ENCODE measurements at regions not wholly inside any gene's neighbourhood (a gene's known extent, or its start where the extent isn't known, plus 50 kb on each side); places are given as distances from the start of the nearest gene placed in this dataset.

DNA sequence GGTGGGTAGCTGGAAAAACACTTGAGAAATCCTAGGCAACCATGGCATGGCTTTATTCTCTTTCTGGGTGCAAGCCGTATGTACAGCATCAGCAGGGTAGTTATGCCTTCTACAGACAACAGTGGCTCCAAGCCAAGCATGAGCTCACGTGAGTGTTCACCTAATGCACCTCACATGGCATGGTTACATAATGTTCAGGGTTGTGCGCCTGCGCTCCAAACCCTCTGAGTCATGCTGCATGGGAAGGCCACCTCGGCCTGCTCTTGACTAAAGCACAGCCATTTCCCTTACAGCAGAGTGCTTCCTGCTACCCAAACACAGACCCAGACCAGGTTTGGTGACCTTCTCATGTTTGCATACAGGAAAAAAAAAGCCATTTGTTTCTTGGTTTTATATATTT, 96.2 kb downstream of the VIP start:
- WGBS (ENCODE audit: insufficient coverage) = 94% methylated on average over 5 of the region's 5 CpGs
- Mint-ChIP-seq H3K27me3 (peaks cover 2% of the 10 kb centered on the region), H3K4me3 (no peak overlapping the region), H3K4me1 (no peaks in the 10 kb centered on the region), H3K27ac (no peak overlapping the region), H3K9me3 (ENCODE audit: insufficient read depth) (peaks cover 3% of the 10 kb centered on the region)
- Histone ChIP-seq H3K9ac (ENCODE audit: low read length) (no peak overlapping the region), H3K4me1 (ENCODE audit: control insufficient read depth in 2 of 2, insufficient read depth in 2 of 2, low read length in 2 of 2) (no peaks in the 10 kb centered on the region), H3K4me3 (ENCODE audit: control extremely low read depth in 1 of 5, extremely low read depth in 1 of 5, insufficient read depth in 1 of 5, low read depth in 2 of 5, low read length in 4 of 5) (no peak overlapping the region), H4K20me1 (ENCODE audit: control insufficient read depth, insufficient read depth, low read length, poor library complexity, severe bottlenecking) (no peaks in the 10 kb centered on the region), H3K27ac (ENCODE audit: low read length in 2 of 2) (no peak overlapping the region), H3K9me3 (ENCODE audit: control extremely low read depth in 1 of 3, control insufficient read depth in 2 of 3, insufficient read depth in 1 of 3, low read length in 2 of 3) (peaks cover 0 to 5% (median 3%) of the 10 kb centered on the region in 3 donors), H3K36me3 (replicated peaks in 1 of 2; ENCODE audit: control extremely low read depth in 1 of 2, control insufficient read depth in 1 of 2, extremely low read depth in 1 of 2, insufficient read depth in 2 of 2, low read length in 1 of 2) (no peaks in the 10 kb centered on the region), H3K79me2 (ENCODE audit: control insufficient read depth, insufficient read depth, low read length) (no peaks in the 10 kb centered on the region), H3K4me2 (replicated peaks; ENCODE audit: low read depth, low read length, poor library complexity, severe bottlenecking) (no peak overlapping the region), H3K27me3 (replicated peaks in 1 of 4; ENCODE audit: control extremely low read depth in 1 of 4, control insufficient read depth in 3 of 4, insufficient read depth in 4 of 4, low read length in 3 of 4) (no peaks in the 10 kb centered on the region), H2AFZ (ENCODE audit: insufficient read depth, low read depth, low read length, poor library complexity, severe bottlenecking) (no peak overlapping the region)
- TF ChIP-seq, protein P1, sequence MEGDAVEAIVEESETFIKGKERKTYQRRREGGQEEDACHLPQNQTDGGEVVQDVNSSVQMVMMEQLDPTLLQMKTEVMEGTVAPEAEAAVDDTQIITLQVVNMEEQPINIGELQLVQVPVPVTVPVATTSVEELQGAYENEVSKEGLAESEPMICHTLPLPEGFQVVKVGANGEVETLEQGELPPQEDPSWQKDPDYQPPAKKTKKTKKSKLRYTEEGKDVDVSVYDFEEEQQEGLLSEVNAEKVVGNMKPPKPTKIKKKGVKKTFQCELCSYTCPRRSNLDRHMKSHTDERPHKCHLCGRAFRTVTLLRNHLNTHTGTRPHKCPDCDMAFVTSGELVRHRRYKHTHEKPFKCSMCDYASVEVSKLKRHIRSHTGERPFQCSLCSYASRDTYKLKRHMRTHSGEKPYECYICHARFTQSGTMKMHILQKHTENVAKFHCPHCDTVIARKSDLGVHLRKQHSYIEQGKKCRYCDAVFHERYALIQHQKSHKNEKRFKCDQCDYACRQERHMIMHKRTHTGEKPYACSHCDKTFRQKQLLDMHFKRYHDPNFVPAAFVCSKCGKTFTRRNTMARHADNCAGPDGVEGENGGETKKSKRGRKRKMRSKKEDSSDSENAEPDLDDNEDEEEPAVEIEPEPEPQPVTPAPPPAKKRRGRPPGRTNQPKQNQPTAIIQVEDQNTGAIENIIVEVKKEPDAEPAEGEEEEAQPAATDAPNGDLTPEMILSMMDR (IDR thresholded peaks at IDR 0.05) = no peak
- no peak for TF ChIP-seq EZH2 (IDR thresholded peaks at IDR 0.05; ENCODE audit: borderline replicate concordance, insufficient read depth, low read depth, low read length, poor library complexity, severe bottlenecking)
- POLR2A ChIA-PET = no interaction called here
- intact Hi-C loops (cut with micrococcal nuclease) = no loop called here
- CTCF ChIA-PET = no interaction called here
- ATAC-seq (ENCODE audit: low read depth) (no peak), DNase-seq (no peak)

DNA sequence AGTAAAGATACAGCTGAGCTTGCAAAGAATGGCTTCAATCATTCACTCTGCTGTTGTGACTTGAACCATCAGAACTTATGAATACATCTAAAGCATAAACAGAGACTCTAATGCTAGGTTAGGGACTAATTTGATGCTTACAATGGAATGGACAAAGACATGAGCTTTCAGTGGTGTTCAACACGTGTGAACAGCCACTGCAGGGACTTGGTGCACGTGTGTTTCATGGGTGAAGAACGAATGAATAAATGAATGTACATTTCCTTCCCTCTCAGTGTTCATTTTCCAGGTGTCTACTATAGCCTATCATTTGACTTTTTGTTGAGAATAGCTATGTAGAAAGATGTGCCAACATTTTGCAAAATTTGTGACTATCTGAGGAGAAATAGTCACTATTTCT, 98.3 kb downstream of the VIP start:
- ATAC-seq (ENCODE audit: low read depth) (no peak), DNase-seq (no peak)
- no peak overlapping the region for H3K4me2 ChIP-seq (replicated peaks; ENCODE audit: low read depth, low read length, poor library complexity, severe bottlenecking)
- H3K27ac ChIP-seq (ENCODE audit: low read length in 2 of 2) = no peak overlapping the region
- no peaks in the 10 kb centered on the region for H3K36me3 ChIP-seq (replicated peaks in 1 of 2; ENCODE audit: control extremely low read depth in 1 of 2, control insufficient read depth in 1 of 2, extremely low read depth in 1 of 2, insufficient read depth in 2 of 2, low read length in 1 of 2)
- Mint-ChIP-seq H3K4me1 (no peaks in the 10 kb centered on the region), H3K9me3 (ENCODE audit: insufficient read depth) (peaks cover 3% of the 10 kb centered on the region), H3K27me3 (no peaks in the 10 kb centered on the region), H3K4me3 (no peak overlapping the region), H3K27ac (no peak overlapping the region)
- WGBS (ENCODE audit: insufficient coverage) = no CpG with 5 or more reads among the region's 3 CpGs
- no peaks in the 10 kb centered on the region for H3K79me2 ChIP-seq (ENCODE audit: control insufficient read depth, insufficient read depth, low read length)
- CTCF ChIA-PET = interaction anchor here (1.3 kb wide), 1 partner anchor 16 kb away, joined by 3 read pairs; no protein-coding TSS in a partner anchor
- no peak overlapping the region for H3K9ac ChIP-seq (ENCODE audit: low read length)
- POLR2A ChIA-PET = no interaction called here
- no peaks in the 10 kb centered on the region for H4K20me1 ChIP-seq (ENCODE audit: control insufficient read depth, insufficient read depth, low read length, poor library complexity, severe bottlenecking)
- H3K27me3 ChIP-seq (replicated peaks in 1 of 4; ENCODE audit: control extremely low read depth in 1 of 4, control insufficient read depth in 3 of 4, insufficient read depth in 4 of 4, low read length in 3 of 4) = no peaks in the 10 kb centered on the region
- H3K4me3 ChIP-seq (ENCODE audit: control extremely low read depth in 1 of 5, extremely low read depth in 1 of 5, insufficient read depth in 1 of 5, low read depth in 2 of 5, low read length in 4 of 5) = no peak overlapping the region
- H3K9me3 ChIP-seq (ENCODE audit: control extremely low read depth in 1 of 3, control insufficient read depth in 2 of 3, insufficient read depth in 1 of 3, low read length in 2 of 3) = peaks cover 0 to 5% (median 3%) of the 10 kb centered on the region in 3 donors
- no peak overlapping the region for H2AFZ ChIP-seq (ENCODE audit: insufficient read depth, low read depth, low read length, poor library complexity, severe bottlenecking)
- intact Hi-C loops (cut with micrococcal nuclease) = no loop called here
- TF ChIP-seq, protein P1 (IDR thresholded peaks at IDR 0.05) = no peak
- no peak for TF ChIP-seq EZH2 (IDR thresholded peaks at IDR 0.05; ENCODE audit: borderline replicate concordance, insufficient read depth, low read depth, low read length, poor library complexity, severe bottlenecking)
- no peaks in the 10 kb centered on the region for H3K4me1 ChIP-seq (ENCODE audit: control insufficient read depth in 2 of 2, insufficient read depth in 2 of 2, low read length in 2 of 2)
